ENCODE measurements at regions not wholly inside any gene's neighbourhood (a gene's known extent, or its start where the extent isn't known, plus 50 kb on each side); places are given as distances from the start of the nearest gene placed in this dataset.

GRCh38 chr18:78711971-78712370 lies 267.6 kb upstream of the SALL3 start:
- H2AFZ ChIP-seq (ENCODE audit: low read length): no peak overlapping the region
- POLR2A ChIA-PET: no interaction called here
- H3K27ac ChIP-seq (ENCODE audit: extremely low read length, insufficient read depth, low read length): no peak overlapping the region
- no peak overlapping the region for H3K9ac ChIP-seq (ENCODE audit: insufficient read depth, low read depth, low read length)
- intact Hi-C loops (cut with micrococcal nuclease; ENCODE audit: unreplicated experiment): no loop called here
- BruUV-seq (replicated peaks): no TSS peak
- no peak for FAIRE-seq
- H3K27me3 ChIP-seq (ENCODE audit: control insufficient read depth in 1 of 2, insufficient read depth in 2 of 2, low read length in 2 of 2): no peaks in the 10 kb centered on the region; a peak in 2 of 5 replicates
- 0% methylated on average over 3 of the region's 4 CpGs for WGBS (ENCODE audit: low lambda C conversion rate)
- H3K9me3 ChIP-seq (ENCODE audit: low read length): peaks cover 10% of the 10 kb centered on the region
- in situ Hi-C loops (cut with HindIII; ENCODE audit: extremely low pct_ligation_motif_present, low pct_unique_long_range_greater_than_20kb): no loop called here
- no peaks in the 10 kb centered on the region for H3K4me1 ChIP-seq (ENCODE audit: insufficient read depth, low read length)
- no peak overlapping the region for H3K4me3 ChIP-seq (replicated peaks in 1 of 3; ENCODE audit: insufficient read depth in 1 of 3, low read depth in 2 of 3, low read length in 3 of 3)
- H4K20me1 ChIP-seq (ENCODE audit: insufficient read depth, low read length): no peaks in the 10 kb centered on the region
- TF ChIP-seq GMEB2 (CRISPR knock-in tag; IDR thresholded peaks at IDR 0.05; ENCODE audit: low read depth): no peak
- TF ChIP-seq ZNF883 (CRISPR knock-in tag; IDR thresholded peaks at IDR 0.05; ENCODE audit: not compliant biosample characterization): no peak
- no peak for TF ChIP-seq TRAFD1 (CRISPR knock-in tag; IDR thresholded peaks at IDR 0.05; ENCODE audit: borderline replicate concordance)
- no peak for TF ChIP-seq ZMYM2 (CRISPR knock-in tag; IDR thresholded peaks at IDR 0.05)
- TF ChIP-seq MNT (IDR thresholded peaks at IDR 0.05): no peak
- no peak for TF ChIP-seq PAWR (CRISPR knock-in tag; IDR thresholded peaks at IDR 0.05; ENCODE audit: borderline replicate concordance)
- TF ChIP-seq THAP11 (CRISPR knock-in tag; IDR thresholded peaks at IDR 0.05): no peak
- no peak for TF ChIP-seq NFKB2 (CRISPR knock-in tag; IDR thresholded peaks at IDR 0.05; ENCODE audit: borderline replicate concordance)
- no peak for TF ChIP-seq PRMT3 (CRISPR knock-in tag; IDR thresholded peaks at IDR 0.05; ENCODE audit: borderline replicate concordance, low read depth)
- TF ChIP-seq NBN (conservative IDR thresholded peaks at IDR 0.05): no peak
- no peak for TF ChIP-seq ZEB1 (IDR thresholded peaks at IDR 0.05; ENCODE audit: insufficient replicate concordance, low read depth)
- TF ChIP-seq SIN3A (IDR thresholded peaks at IDR 0.05; ENCODE audit: borderline replicate concordance, low read depth, low read length): no peak
- TF ChIP-seq ZNF3 (CRISPR knock-in tag; IDR thresholded peaks at IDR 0.05): no peak
- no peak for TF ChIP-seq HDAC2 (CRISPR knock-in tag; IDR thresholded peaks at IDR 0.05)
- TF ChIP-seq ZBTB44 (CRISPR knock-in tag; IDR thresholded peaks at IDR 0.05): no peak
- CTCF ChIA-PET (ENCODE audit: low intra/inter-chr PET ratio, low total read pairs): no interaction called here
- no peaks in the 10 kb centered on the region for H3K79me2 ChIP-seq (ENCODE audit: insufficient read depth, low read length)
- H3K4me2 ChIP-seq (ENCODE audit: low read depth, low read length): no peak overlapping the region
- ATAC-seq: no peak
- DNase-seq (ENCODE audit: low spot score): no peak
- no peaks in the 10 kb centered on the region for H3K36me3 ChIP-seq (replicated peaks in 1 of 2; ENCODE audit: control insufficient read depth in 1 of 2, insufficient read depth in 2 of 2, low read length in 2 of 2)

All from HepG2 (cell line).